ENCODE measurements at regions not wholly inside any gene's neighbourhood (a gene's known extent, or its start where the extent isn't known, plus 50 kb on each side); places are given as distances from the start of the nearest gene placed in this dataset.
"Not testable (repeated sequence)": the region's sequence is repeated elsewhere in the genome, so short reads cannot be mapped to it uniquely, and the experiment has no call there.

DNA sequence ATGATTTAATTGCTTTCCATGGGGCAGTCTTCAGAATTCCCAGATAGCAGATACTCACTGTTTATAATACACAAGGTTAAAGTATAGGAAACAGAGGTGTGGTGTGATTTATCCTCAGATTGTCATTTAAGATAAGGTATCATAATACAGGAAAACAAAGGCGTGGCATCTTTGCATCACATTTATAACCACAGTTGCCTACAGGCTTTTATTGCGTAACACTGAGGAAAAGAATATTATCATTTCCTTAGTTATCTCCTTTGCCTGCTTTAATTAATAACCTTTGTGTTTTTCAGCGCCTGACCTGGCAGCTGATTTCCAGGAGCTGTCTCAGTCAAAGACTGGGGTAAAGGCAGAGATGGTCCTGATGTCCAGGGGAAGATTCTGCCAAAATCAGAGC is 68.8 kb downstream of the SSX7 start:
- no peak for DNase-seq

DNA sequence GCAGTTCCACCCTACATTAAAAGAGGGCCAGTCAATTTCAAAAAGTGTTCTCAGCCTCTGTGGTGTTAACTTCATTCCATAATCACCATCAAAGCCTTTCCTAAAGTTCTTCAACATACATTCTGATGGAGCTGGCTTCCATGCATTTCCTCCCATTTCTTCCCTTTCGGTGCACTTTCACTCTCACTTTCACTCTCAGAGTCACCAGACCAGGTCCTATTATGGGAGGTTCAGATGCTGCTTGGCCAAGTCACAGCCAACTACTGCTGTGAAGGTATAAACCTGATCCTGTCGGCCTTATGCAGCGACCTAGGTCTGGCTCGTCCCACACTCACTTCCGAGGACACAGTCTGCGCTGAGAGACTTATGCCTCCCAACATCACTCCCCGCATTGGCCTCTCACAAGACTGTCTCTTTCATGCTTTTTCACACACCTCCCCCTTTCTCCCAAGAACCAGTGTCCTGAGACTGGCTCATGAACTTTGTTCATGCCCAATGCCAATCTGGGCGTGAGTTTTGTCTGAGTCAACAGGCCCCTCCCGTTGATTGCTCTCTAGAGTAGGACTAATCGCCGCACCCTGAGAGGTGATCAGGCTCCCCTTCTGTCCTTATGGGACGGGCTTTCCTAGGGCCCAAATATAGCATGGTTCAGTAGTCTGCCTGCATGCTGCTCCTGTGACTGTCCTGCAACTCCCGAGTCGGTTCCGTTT is 60.8 kb upstream of the XAGE1B start:
- DNase-seq: no peak

DNA sequence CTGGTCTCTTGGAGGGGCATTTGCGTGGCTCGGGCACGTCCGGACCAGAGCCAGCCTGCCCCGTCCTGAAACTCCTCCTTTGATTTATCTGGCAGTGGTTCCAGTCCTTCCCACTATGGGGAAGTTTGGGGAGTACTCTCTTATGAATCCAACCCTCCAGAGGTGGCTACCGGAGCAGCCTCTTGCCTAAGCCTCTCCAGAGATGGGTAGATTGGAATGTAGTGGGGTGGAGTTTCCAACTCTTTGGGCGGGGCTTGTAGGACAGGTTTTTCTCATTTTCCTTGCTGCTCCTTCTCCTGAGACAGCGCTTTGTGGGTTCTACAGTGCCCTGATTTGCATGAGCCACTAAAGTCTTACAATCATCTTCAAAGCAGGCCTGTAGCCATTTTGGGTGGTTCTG is 60.1 kb upstream of the XAGE1B start:
- no peak for DNase-seq

DNA sequence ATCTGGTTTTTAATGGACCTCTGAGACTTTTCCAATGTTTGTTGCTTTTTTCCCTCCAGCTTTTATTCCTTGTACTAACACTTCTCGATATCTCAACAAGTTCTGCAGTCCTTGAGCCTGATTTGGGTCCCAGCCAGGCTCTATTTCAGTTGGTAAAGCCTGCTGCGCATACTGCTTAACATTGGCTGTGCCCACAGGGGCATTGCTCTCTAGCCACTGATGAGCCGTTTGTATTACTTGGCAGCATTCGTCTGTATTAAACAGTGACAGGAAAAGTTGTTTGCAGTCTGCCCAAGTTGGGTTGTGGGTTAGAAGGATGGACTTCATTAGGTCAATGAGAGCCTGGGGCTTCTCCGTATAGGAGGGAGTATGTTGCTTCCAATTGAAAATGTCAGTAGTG is 59.6 kb upstream of the XAGE1B start:
- no peak for DNase-seq

DNA sequence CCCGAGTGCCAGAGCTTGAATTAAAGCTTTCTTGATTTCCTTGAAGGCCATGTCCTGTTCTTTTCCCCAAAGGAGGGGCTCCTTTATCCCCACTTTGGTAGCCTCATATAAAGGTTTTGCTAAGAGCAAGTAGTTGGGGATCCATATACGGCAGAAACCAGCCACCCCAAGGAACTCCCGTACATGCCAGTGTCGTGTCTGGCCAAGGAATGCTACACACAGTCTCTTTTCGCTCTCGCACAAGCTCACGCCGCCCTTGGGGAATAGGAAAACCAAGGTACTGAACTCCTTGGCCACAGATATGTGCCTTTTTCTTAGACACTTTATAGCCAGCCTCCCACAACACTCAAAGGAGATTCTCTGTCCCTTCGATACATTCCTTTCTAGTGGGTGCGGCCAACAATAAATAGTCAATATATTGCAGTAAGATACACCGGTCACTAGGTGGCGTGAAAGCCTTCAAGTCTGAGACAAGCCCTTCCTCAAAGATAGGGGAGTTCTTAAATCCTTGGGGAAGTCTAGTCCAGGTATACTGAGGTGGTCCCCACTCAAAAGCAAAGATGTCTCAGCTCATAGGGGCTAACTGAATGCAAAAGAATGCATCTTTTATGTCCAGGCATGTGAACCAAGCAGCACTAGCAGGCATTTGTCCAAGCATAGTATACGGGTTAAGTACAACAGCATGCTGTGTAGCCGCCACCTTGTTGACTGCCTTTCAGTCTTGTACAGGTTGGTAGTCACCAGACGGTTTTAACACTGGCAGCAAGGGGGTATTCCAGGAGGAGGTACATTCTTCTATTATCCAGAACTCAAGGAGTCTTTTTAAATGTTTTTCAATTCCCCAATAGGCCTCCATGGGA is 57.8 kb upstream of the XAGE1B start:
- DNase-seq: peak; percentile 54

DNA sequence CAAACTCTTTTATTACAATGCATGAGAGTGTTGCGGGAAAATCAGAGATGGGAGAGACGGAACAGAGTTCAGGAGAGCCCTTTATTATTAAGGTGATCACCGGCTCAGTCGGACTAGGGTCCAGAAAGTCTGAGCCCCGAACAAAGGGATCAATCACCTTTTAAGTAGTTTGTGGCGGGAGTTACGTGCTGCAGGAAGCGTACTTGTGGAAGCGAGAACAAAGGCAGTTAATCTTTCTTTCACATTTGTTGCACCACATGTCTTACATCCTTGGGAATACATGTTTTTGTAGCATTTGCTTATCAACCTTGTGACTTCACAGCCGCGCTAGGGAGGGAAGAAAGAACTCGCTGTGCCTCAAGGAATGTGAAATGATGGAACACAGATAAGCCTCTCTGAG is 51.3 kb upstream of the XAGE1B start:
- not testable (repeated sequence) for DNase-seq

Measured in fibroblast of skin of back (primary cell).